Neural progenitor cell (in vitro differentiated cells): ENCODE measurements at regions not wholly inside any gene's neighbourhood (a gene's known extent, or its start where the extent isn't known, plus 50 kb on each side); places are given as distances from the start of the nearest gene placed in this dataset.

Source experiments
- EZH2 ChIP-seq: fragments of 200-600 bp; sonication (generic); IDR thresholded peaks from 2 replicates; pipeline ENCODE4 v1.6.1; 2017; ENCODE audit warnings: antibody characterized with exemption, mild to moderate bottlenecking, moderate library complexity
- TF ChIP-seq, protein P1 (sequence below): fragments of 200-600 bp; sonication (generic); IDR thresholded peaks from 2 replicates; pipeline ENCODE4 v1.5.1; 2017; ENCODE audit warnings: antibody characterized with exemption, mild to moderate bottlenecking

DNA sequence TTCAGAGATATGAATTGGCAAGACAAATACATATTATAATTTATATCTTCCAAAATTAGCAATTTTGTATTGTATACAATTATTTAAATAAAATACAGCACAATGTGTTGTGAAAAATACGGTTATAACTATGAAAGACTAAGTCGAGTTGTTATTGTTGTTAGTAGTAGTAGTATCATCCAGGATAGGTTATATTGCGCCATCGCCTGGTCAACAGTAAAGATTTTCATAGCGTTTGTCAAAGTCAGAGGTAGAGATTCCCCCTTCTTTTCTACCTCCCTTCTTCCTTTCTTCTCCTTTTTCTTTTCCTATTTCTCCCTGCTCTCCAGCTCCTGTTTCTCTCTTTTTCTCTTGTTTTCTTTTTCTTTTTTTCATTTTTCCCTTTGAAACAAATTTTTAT lies 499.1 kb upstream of the EPHA5 start:
- TF ChIP-seq, protein P1, sequence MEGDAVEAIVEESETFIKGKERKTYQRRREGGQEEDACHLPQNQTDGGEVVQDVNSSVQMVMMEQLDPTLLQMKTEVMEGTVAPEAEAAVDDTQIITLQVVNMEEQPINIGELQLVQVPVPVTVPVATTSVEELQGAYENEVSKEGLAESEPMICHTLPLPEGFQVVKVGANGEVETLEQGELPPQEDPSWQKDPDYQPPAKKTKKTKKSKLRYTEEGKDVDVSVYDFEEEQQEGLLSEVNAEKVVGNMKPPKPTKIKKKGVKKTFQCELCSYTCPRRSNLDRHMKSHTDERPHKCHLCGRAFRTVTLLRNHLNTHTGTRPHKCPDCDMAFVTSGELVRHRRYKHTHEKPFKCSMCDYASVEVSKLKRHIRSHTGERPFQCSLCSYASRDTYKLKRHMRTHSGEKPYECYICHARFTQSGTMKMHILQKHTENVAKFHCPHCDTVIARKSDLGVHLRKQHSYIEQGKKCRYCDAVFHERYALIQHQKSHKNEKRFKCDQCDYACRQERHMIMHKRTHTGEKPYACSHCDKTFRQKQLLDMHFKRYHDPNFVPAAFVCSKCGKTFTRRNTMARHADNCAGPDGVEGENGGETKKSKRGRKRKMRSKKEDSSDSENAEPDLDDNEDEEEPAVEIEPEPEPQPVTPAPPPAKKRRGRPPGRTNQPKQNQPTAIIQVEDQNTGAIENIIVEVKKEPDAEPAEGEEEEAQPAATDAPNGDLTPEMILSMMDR: peak; percentile 68
- no peak for TF ChIP-seq EZH2
